PC-9 (cell line): ENCODE measurements at regions not wholly inside any gene's neighbourhood (a gene's known extent, or its start where the extent isn't known, plus 50 kb on each side); places are given as distances from the start of the nearest gene placed in this dataset.

Source experiments
- BruUV-seq: library from RNA; stranded (reverse); fragments of 400-500 nt; replicated peaks from 2 replicates; lab custom pipeline; 2021; lab: Mats Ljungman, UMichigan
- CTCF ChIA-PET: fragments of 300-600 bp; sonication (Branson Sonifier 250); formaldehyde crosslinking; loops from one replicate; lab custom pipeline; 2022; ENCODE audit warnings: antibody characterized with exemption; lab: Charles Lee
- POLR2A ChIA-PET: fragments of 300-600 bp; sonication (Branson Sonifier 250); formaldehyde crosslinking; loops from one replicate; lab custom pipeline; 2022; ENCODE audit warnings: antibody characterized with exemption; ENCODE audit not compliant: unreplicated experiment; lab: Charles Lee
- DNase-seq, 2 experiments: peaks; one replicate each; pipeline versions ENCODE4 v3.0.0 to v3.0.0-alpha.2; 2015 to 2022; ENCODE audit warnings: mixed read lengths in 1 of 2
- H2AFZ ChIP-seq: fragments of 200-600 bp; sonication (generic); 2 replicates; pipeline ENCODE4 v1.8.1; 2017; ENCODE audit warnings: antibody characterized with exemption
- H3F3A ChIP-seq: fragments of 200-600 bp; sonication (generic); 2 replicates; pipeline ENCODE4 v1.8.1; 2017; ENCODE audit warnings: antibody characterized with exemption, mild to moderate bottlenecking, low read depth; ENCODE audit not compliant: insufficient read depth
- H3K27ac ChIP-seq: fragments of 200-600 bp; sonication (generic); 2 replicates; pipeline ENCODE4 v1.6.1; 2016; ENCODE audit warnings: mixed run types
- H3K27me3 ChIP-seq: fragments of 200-600 bp; sonication (generic); 2 replicates; pipeline ENCODE4 v1.6.1; 2016; ENCODE audit warnings: low read depth, mixed run types; ENCODE audit not compliant: insufficient read depth
- H3K36me3 ChIP-seq: fragments of 200-600 bp; sonication (generic); 2 replicates; pipeline ENCODE4 v1.6.1; 2016; ENCODE audit warnings: low read depth, mixed run types
- H3K4me1 ChIP-seq: fragments of 200-600 bp; sonication (generic); replicated peaks from 2 replicates; pipeline ENCODE4 v1.6.1; 2016; ENCODE audit warnings: mixed run types; ENCODE audit not compliant: insufficient read depth
- H3K4me2 ChIP-seq: fragments of 200-600 bp; sonication (generic); 2 replicates; pipeline ENCODE4 v1.6.1; 2017; ENCODE audit warnings: mixed run types
- H3K4me3 ChIP-seq: fragments of 200-600 bp; sonication (generic); 2 replicates; pipeline ENCODE4 v1.6.1; 2016; ENCODE audit warnings: mixed run types
- H3K79me2 ChIP-seq: fragments of 200-600 bp; sonication (generic); 2 replicates; pipeline ENCODE4 v1.6.1; 2017; ENCODE audit warnings: low read depth, mixed run types
- H3K9me2 ChIP-seq: fragments of 200-600 bp; sonication (generic); 2 replicates; pipeline ENCODE4 v1.8.1; 2017; ENCODE audit warnings: mild to moderate bottlenecking; ENCODE audit not compliant: insufficient read depth
- H3K9me3 ChIP-seq: fragments of 200-600 bp; sonication (generic); 2 replicates; pipeline ENCODE4 v1.8.1; 2016; ENCODE audit warnings: low read depth; ENCODE audit not compliant: insufficient read depth
- H4K20me1 ChIP-seq: fragments of 200-600 bp; sonication (generic); 2 replicates; pipeline ENCODE4 v1.8.1; 2017; ENCODE audit not compliant: insufficient read depth
- EZH2 ChIP-seq: fragments of 200-600 bp; sonication (generic); IDR thresholded peaks from 2 replicates; pipeline ENCODE4 v1.8.0; 2017; ENCODE audit warnings: antibody characterized with exemption, low read depth
- intact Hi-C: fragments of 100-400 bp; cut with micrococcal nuclease; formaldehyde crosslinking; loops from one replicate; pipeline ENCODE4 v1.10.0; 2022; ENCODE audit not compliant: unreplicated experiment
- TF ChIP-seq, protein P1 (sequence below): fragments of 200-600 bp; sonication (generic); conservative IDR thresholded peaks from 2 replicates; pipeline ENCODE4 v1.6.1; 2017; ENCODE audit warnings: mixed run types, antibody characterized with exemption, mild to moderate bottlenecking, moderate library complexity

DNA sequence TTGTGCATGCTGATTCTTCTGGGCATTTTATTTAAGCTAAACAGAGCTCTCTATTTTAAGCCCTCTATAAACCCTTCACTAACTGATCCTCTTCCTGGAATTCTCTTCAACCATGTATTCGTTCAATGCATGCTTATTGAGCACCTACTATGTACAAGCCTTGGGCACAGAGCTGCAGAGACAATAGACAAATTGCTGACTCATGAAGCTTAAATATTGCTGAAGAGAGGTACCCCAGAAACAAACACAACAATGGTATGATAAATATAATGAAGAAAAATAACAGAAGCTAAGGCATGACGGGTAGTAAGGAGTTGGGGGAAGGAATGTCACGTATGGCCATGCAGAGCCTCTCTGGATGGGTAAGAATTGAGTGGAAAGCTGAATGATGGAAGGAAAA, 222.2 kb downstream of the PPARGC1A start:
- Histone ChIP-seq H3F3A (no peaks in the 10 kb centered on the region), H2AFZ (no peak overlapping the region), H3K4me2 (no peak overlapping the region), H3K79me2 (no peaks in the 10 kb centered on the region), H3K27me3 (no peaks in the 10 kb centered on the region), H3K9me3 (no peaks in the 10 kb centered on the region), H3K4me1 (no peaks in the 10 kb centered on the region), H3K9me2 (no peaks in the 10 kb centered on the region), H3K27ac (no peak overlapping the region), H4K20me1 (no peaks in the 10 kb centered on the region), H3K4me3 (no peak overlapping the region), H3K36me3 (no peaks in the 10 kb centered on the region)
- DNase-seq, result no peak
- POLR2A ChIA-PET, result no interaction called here
- no TSS peak for BruUV-seq
- intact Hi-C loops, result no loop called here
- TF ChIP-seq, protein P1, sequence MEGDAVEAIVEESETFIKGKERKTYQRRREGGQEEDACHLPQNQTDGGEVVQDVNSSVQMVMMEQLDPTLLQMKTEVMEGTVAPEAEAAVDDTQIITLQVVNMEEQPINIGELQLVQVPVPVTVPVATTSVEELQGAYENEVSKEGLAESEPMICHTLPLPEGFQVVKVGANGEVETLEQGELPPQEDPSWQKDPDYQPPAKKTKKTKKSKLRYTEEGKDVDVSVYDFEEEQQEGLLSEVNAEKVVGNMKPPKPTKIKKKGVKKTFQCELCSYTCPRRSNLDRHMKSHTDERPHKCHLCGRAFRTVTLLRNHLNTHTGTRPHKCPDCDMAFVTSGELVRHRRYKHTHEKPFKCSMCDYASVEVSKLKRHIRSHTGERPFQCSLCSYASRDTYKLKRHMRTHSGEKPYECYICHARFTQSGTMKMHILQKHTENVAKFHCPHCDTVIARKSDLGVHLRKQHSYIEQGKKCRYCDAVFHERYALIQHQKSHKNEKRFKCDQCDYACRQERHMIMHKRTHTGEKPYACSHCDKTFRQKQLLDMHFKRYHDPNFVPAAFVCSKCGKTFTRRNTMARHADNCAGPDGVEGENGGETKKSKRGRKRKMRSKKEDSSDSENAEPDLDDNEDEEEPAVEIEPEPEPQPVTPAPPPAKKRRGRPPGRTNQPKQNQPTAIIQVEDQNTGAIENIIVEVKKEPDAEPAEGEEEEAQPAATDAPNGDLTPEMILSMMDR, result no peak
- TF ChIP-seq EZH2, result no peak
- CTCF ChIA-PET, result no interaction called here

DNA sequence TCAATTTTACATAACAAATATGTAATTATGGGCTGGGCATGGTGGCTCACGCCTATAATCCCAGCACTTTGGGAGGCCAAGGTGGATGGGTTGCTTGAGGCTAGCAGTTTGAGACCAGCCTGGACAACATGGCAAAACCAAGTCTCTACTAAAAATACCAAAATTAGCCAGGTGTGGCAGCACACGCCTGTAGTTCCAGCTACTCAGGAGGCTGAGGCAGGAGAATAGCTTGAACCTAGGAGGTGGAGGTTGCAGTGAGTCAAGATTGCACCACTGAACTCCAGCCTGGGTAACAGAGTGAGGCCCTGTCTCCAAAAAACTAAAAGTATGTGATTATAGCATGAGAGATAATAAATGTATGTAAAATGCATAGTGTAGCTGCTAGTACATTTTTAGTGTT, 229.0 kb downstream of the PPARGC1A start:
- Histone ChIP-seq H3K4me1 (no peaks in the 10 kb centered on the region), H3K27me3 (no peaks in the 10 kb centered on the region), H3K9me3 (no peaks in the 10 kb centered on the region), H3K4me2 (no peak overlapping the region), H4K20me1 (no peaks in the 10 kb centered on the region), H3K27ac (no peak overlapping the region), H3K36me3 (no peaks in the 10 kb centered on the region), H3F3A (no peaks in the 10 kb centered on the region), H3K79me2 (no peaks in the 10 kb centered on the region), H2AFZ (no peak overlapping the region), H3K9me2 (no peaks in the 10 kb centered on the region), H3K4me3 (no peak overlapping the region)
- ChIA-PET POLR2A (no interaction called here), CTCF (no interaction called here)
- BruUV-seq, result no TSS peak
- TF ChIP-seq EZH2, result no peak
- TF ChIP-seq, protein P1, result peak; percentile 27; the same call in 1 of the 2 replicates
- DNase-seq, result no peak
- intact Hi-C loops, result no loop called here

DNA sequence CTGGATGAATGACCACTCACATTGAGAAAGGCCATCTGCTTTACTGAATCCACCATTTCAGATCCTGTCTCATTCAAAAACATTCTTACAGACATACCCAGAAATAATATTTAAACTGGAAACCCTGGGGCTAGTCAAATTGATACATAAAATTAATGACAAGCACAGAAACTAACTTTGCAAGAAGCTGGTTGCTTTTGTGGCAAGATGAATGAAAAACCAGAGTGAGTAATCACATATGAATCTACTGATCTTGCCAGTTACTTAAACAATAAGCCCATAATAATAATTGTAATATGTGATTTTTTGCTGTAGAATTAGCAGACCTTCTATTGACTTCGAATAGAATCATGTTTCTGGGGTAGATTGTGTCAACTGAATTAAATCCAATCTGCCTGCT, 235.1 kb downstream of the PPARGC1A start:
- H3K27me3 ChIP-seq, result no peaks in the 10 kb centered on the region
- H3K9me3 ChIP-seq, result no peaks in the 10 kb centered on the region
- H3K4me1 ChIP-seq, result no peaks in the 10 kb centered on the region
- no peak overlapping the region for H2AFZ ChIP-seq
- H3K9me2 ChIP-seq, result no peaks in the 10 kb centered on the region
- H3K36me3 ChIP-seq, result no peaks in the 10 kb centered on the region
- no peak overlapping the region for H3K27ac ChIP-seq
- ChIA-PET CTCF (no interaction called here), POLR2A (no interaction called here)
- intact Hi-C loops, result no loop called here
- BruUV-seq, result no TSS peak
- no peaks in the 10 kb centered on the region for H3F3A ChIP-seq
- H3K4me2 ChIP-seq, result no peak overlapping the region
- no peak for DNase-seq
- TF ChIP-seq, protein P1, result no peak
- no peak for TF ChIP-seq EZH2
- H3K79me2 ChIP-seq, result no peaks in the 10 kb centered on the region
- H3K4me3 ChIP-seq, result no peak overlapping the region
- no peaks in the 10 kb centered on the region for H4K20me1 ChIP-seq
